Naive thymus-derived CD4-positive, alpha-beta T cell (primary cell): ENCODE measurements at regions not wholly inside any gene's neighbourhood (a gene's known extent, or its start where the extent isn't known, plus 50 kb on each side); places are given as distances from the start of the nearest gene placed in this dataset.

Experiments
- ATAC-seq: fragments of 150-1000 bp; cut with Tn5 transposase; 2 replicates; pipeline ENCODE4 v1.10.0; 2021; ENCODE audit warnings: mild to moderate bottlenecking, moderate library complexity
- CTCF ChIA-PET: fragments of 350-600 bp; sonication (Branson Sonifier 250); formaldehyde crosslinking; loops from one replicate; lab custom pipeline; 2021; ENCODE audit warnings: antibody characterized with exemption; lab: Charles Lee
- POLR2A ChIA-PET: fragments of 350-600 bp; sonication (Branson Sonifier 250); formaldehyde crosslinking; loops from one replicate; lab custom pipeline; 2021; ENCODE audit warnings: antibody characterized with exemption, inconsistent platforms; lab: Charles Lee
- DNase-seq, 9 donors: peaks; one replicate each; pipeline versions ENCODE4 v3.0.0 to v3.0.0-alpha.2; 2020 to 2022; ENCODE audit warnings: mixed read lengths in 1 of 9
- H3K27ac ChIP-seq: one replicate; pipeline ENCODE4 v1.7.0; 2013; ENCODE audit warnings: mild to moderate bottlenecking, low read depth, low read length, moderate library complexity
- H3K27me3 ChIP-seq, 2 donors: one replicate each; pipeline ENCODE4 v1.7.0; 2013; ENCODE audit warnings: low read length in 2 of 2, mild to moderate bottlenecking in 2 of 2, moderate library complexity in 2 of 2; ENCODE audit not compliant: control insufficient read depth in 2 of 2, insufficient read depth in 2 of 2
- H3K36me3 ChIP-seq, 3 experiments: 1 replicate in 2 of 3; 2 replicates in 1 of 3; pipeline ENCODE4 v1.7.0; 2013; ENCODE audit warnings: low read length in 3 of 3, mild to moderate bottlenecking in 3 of 3, moderate library complexity in 1 of 3; ENCODE audit not compliant: insufficient read depth in 3 of 3, control insufficient read depth in 2 of 3
- H3K4me1 ChIP-seq, 2 donors: one replicate each; pipeline ENCODE4 v1.7.0; 2013; ENCODE audit warnings: low read length in 2 of 2, mild to moderate bottlenecking in 2 of 2, moderate library complexity in 1 of 2; ENCODE audit not compliant: control insufficient read depth in 2 of 2, insufficient read depth in 2 of 2
- H3K4me3 ChIP-seq: 2 replicates; pipeline ENCODE4 v1.7.0; 2013; ENCODE audit warnings: mild to moderate bottlenecking, low read length
- H3K9me3 ChIP-seq, 3 experiments: 1 replicate in 2 of 3; 2 replicates in 1 of 3; pipeline ENCODE4 v1.7.0; 2013; ENCODE audit warnings: low read length in 3 of 3; ENCODE audit not compliant: control insufficient read depth in 2 of 3
- H3K27ac Mint-ChIP-seq, 9 donors: one replicate each; pipeline ENCODE4 v1.8.0; 2020 to 2022; ENCODE audit warnings: mixed read lengths in 9 of 9, mild to moderate bottlenecking in 8 of 9, moderate library complexity in 5 of 9, inconsistent platforms in 2 of 9
- H3K27me3 Mint-ChIP-seq, 5 donors: one replicate each; pipeline ENCODE4 v1.8.0; 2021 to 2022; ENCODE audit warnings: mixed read lengths in 5 of 5, mild to moderate bottlenecking in 1 of 5
- H3K36me3 Mint-ChIP-seq, 5 donors: one replicate each; pipeline ENCODE4 v1.8.0; 2020 to 2022; ENCODE audit warnings: mixed read lengths in 5 of 5, mild to moderate bottlenecking in 3 of 5, inconsistent platforms in 1 of 5
- H3K4me1 Mint-ChIP-seq, 7 donors: one replicate each; pipeline ENCODE4 v1.8.0; 2020 to 2022; ENCODE audit warnings: mixed read lengths in 7 of 7, mild to moderate bottlenecking in 3 of 7, inconsistent platforms in 1 of 7
- H3K4me3 Mint-ChIP-seq, 10 donors: one replicate each; pipeline ENCODE4 v1.8.0; 2020 to 2022; ENCODE audit warnings: mild to moderate bottlenecking in 10 of 10, mixed read lengths in 10 of 10, moderate library complexity in 6 of 10, inconsistent platforms in 2 of 10
- H3K9me3 Mint-ChIP-seq, 11 donors: one replicate each; pipeline ENCODE4 v1.8.0; 2020 to 2022; ENCODE audit warnings: mixed read lengths in 11 of 11, mild to moderate bottlenecking in 4 of 11, inconsistent platforms in 1 of 11, moderate library complexity in 1 of 11
- intact Hi-C, 2 donors: fragments of 100-400 bp; cut with micrococcal nuclease; formaldehyde crosslinking; loops; one replicate each; pipeline ENCODE4 v1.15.1; 2023

DNA sequence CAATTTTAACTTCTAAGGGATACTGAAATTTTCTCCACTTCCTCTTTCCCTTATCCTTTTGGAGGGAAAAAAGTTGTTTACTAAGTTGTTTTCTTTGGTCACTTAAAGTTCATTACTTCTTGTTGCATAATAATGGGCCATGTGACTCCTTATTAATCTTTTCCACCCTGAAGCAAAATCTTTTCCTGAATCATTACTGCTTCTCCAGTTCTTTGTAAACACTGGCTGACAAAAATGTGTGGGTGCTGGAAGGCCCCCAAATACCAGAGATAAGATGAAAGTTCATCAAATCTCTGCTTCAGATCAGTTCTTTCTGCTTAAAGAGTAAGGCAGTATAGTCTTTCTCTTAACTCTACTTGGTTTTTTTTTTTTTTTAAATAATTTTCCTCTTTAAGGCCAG is 108.9 kb upstream of the NHS start:
- Histone ChIP-seq H3K9me3 (no peaks in the 10 kb centered on the region), H3K4me1 (no peaks in the 10 kb centered on the region), H3K36me3 (no peaks in the 10 kb centered on the region), H3K27me3 (no peaks in the 10 kb centered on the region), H3K27ac (no peak overlapping the region), H3K4me3 (no peak overlapping the region)
- Mint-ChIP-seq H3K36me3 (peaks cover 0 to 5% (median 0%) of the 10 kb centered on the region in 5 donors), H3K27me3 (peaks cover 0 to 6% (median 0%) of the 10 kb centered on the region in 5 donors), H3K4me3 (no peak overlapping the region), H3K27ac (no peak overlapping the region), H3K4me1 (no peaks in the 10 kb centered on the region), H3K9me3 (peaks cover 0 to 24% (median 9%) of the 10 kb centered on the region in 11 donors)
- intact Hi-C loops: no loop called here
- ChIA-PET CTCF (no interaction called here), POLR2A (no interaction called here)
- ATAC-seq: no peak
- no peak for DNase-seq

DNA sequence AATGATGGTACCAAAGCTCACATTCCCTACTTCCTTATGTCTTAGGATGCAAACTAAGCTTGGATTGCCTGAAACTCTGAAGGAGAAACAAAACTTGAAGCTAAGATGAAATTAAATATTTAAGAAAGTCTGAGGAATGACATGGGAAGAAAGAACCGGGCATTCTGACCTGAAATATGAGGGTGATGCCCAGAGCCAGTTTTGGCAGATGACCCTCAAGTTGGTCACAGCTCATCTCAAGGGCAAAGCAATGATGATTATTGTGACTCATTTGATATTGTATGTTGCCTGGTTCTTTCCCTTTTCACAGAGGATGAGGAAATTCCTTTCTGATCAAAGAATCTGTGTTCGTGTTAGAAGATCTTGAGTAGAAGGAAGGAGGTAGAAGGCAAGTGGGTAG is 96.0 kb upstream of the NHS start:
- POLR2A ChIA-PET: no interaction called here
- Histone ChIP-seq H3K27me3 (no peaks in the 10 kb centered on the region), H3K4me3 (no peak overlapping the region), H3K4me1 (no peaks in the 10 kb centered on the region), H3K36me3 (no peaks in the 10 kb centered on the region), H3K9me3 (no peaks in the 10 kb centered on the region), H3K27ac (no peak overlapping the region)
- Mint-ChIP-seq H3K4me3 (no peak overlapping the region), H3K9me3 (peaks cover 0 to 9% (median 4%) of the 10 kb centered on the region in 11 donors), H3K4me1 (no peaks in the 10 kb centered on the region), H3K27me3 (peaks cover 0 to 9% (median 8%) of the 10 kb centered on the region in 5 donors), H3K27ac (no peak overlapping the region), H3K36me3 (peaks cover 0 to 3% (median 0%) of the 10 kb centered on the region in 5 donors)
- DNase-seq (no peak), ATAC-seq (no peak)
- intact Hi-C loops: no loop called here
- CTCF ChIA-PET: no interaction called here

DNA sequence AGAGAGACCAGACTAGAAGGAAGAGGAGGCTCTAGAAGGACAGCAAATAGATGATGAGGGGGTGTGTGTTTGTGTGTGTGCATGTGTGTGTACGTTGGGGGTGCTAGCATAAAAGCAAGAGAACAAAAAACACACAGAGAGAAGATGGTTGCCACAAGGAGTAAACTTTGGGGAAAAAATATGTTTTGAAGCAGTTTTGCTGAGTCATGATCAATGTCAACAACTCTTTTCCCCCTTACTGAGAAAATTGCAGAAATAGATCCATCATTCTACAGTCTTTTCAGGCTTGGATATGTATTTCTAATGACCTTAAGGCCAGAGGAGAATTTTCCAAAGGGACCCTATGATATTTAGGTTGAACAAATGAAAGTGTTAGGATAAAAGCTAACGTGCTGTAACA is 89.0 kb upstream of the NHS start:
- H3K9me3 Mint-ChIP-seq: peaks cover 0 to 10% (median 2%) of the 10 kb centered on the region in 11 donors
- H3K36me3 ChIP-seq: no peaks in the 10 kb centered on the region
- no peaks in the 10 kb centered on the region for H3K4me1 ChIP-seq
- peaks cover 0 to 14% (median 7%) of the 10 kb centered on the region in 5 donors for H3K27me3 Mint-ChIP-seq
- ATAC-seq (no peak), DNase-seq (no peak)
- no peak overlapping the region for H3K27ac ChIP-seq
- no peaks in the 10 kb centered on the region for H3K36me3 Mint-ChIP-seq
- no peak overlapping the region for H3K4me3 Mint-ChIP-seq
- H3K27me3 ChIP-seq: no peaks in the 10 kb centered on the region
- POLR2A ChIA-PET: no interaction called here
- intact Hi-C loops: no loop called here
- H3K9me3 ChIP-seq: no peaks in the 10 kb centered on the region
- CTCF ChIA-PET: no interaction called here
- H3K27ac Mint-ChIP-seq: no peak overlapping the region
- H3K4me3 ChIP-seq: no peak overlapping the region
- no peaks in the 10 kb centered on the region for H3K4me1 Mint-ChIP-seq

DNA sequence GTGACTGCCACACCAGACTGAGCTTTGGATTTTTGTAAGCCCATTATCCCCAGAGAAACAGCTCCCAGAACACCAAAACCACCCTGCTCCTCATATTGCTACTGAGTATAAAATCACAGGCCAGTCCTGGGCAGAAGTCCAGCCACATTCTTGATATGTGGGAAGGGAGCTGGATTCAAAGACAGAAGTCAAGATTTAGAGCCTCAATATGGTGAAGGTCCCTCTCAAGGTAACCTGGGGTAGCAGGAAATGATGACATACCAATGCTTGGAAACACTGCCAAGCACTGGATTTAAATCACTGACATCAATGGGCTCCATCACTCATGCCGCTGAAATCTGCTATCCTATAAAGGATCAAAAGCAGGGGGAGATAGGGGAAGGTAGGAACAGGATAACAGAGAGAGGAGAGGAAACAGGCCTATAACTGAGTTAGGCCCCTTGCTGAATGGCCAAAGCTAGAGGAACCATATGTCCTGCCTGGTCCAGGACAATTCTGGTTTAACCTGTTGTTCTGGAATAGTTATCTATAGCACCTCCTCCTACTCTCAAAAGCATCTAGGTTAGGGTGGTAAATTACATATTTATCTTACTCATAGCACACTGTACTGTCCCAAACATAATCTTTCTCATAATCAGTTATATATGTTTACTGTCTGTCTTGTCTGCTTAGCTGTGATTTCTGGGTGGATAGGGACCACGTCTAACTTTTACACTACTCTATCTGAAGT is 83.7 kb upstream of the NHS start:
- ATAC-seq: no peak
- Mint-ChIP-seq H3K27me3 (peaks cover 0 to 12% (median 8%) of the 10 kb centered on the region in 5 donors), H3K4me1 (no peaks in the 10 kb centered on the region), H3K9me3 (peaks cover 0 to 10% (median 2%) of the 10 kb centered on the region in 11 donors), H3K27ac (no peak overlapping the region), H3K36me3 (no peaks in the 10 kb centered on the region), H3K4me3 (no peak overlapping the region)
- H3K27me3 ChIP-seq: no peaks in the 10 kb centered on the region
- no peaks in the 10 kb centered on the region for H3K9me3 ChIP-seq
- intact Hi-C loops: no loop called here
- ChIA-PET CTCF (no interaction called here), POLR2A (no interaction called here)
- H3K4me3 ChIP-seq: no peak overlapping the region
- H3K4me1 ChIP-seq: no peaks in the 10 kb centered on the region
- no peak overlapping the region for H3K27ac ChIP-seq
- no peaks in the 10 kb centered on the region for H3K36me3 ChIP-seq
- DNase-seq: no peak

DNA sequence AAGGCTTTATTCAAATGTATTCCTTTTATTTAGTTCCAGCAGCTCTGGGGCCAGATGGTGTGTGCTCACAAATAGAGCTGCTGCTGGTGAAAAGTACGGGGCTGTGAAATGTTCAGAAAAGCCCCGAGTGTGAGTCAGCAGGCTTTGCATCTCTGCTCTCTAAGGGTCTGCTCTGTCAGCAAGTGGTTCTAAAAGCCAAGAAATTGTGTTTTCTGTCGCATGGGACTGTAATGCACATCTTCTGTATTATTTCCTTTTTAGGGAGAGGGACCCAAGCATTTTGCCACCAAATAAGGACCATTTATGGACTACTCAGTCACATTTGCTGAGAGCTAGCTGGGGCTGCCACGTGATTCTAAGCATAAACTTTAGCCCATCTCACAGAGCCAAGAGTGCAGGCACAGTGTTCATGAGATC is 82.9 kb upstream of the NHS start:
- Mint-ChIP-seq H3K27ac (no peak overlapping the region), H3K9me3 (peaks cover 0 to 10% (median 2%) of the 10 kb centered on the region in 11 donors), H3K4me1 (no peaks in the 10 kb centered on the region), H3K27me3 (peaks cover 0 to 11% (median 8%) of the 10 kb centered on the region in 5 donors), H3K36me3 (no peaks in the 10 kb centered on the region), H3K4me3 (no peak overlapping the region)
- ChIA-PET CTCF (no interaction called here), POLR2A (no interaction called here)
- ATAC-seq (no peak), DNase-seq (no peak)
- H3K4me1 ChIP-seq: no peaks in the 10 kb centered on the region
- no peaks in the 10 kb centered on the region for H3K36me3 ChIP-seq
- no peaks in the 10 kb centered on the region for H3K27me3 ChIP-seq
- no peaks in the 10 kb centered on the region for H3K9me3 ChIP-seq
- no peak overlapping the region for H3K27ac ChIP-seq
- intact Hi-C loops: no loop called here
- H3K4me3 ChIP-seq: no peak overlapping the region

DNA sequence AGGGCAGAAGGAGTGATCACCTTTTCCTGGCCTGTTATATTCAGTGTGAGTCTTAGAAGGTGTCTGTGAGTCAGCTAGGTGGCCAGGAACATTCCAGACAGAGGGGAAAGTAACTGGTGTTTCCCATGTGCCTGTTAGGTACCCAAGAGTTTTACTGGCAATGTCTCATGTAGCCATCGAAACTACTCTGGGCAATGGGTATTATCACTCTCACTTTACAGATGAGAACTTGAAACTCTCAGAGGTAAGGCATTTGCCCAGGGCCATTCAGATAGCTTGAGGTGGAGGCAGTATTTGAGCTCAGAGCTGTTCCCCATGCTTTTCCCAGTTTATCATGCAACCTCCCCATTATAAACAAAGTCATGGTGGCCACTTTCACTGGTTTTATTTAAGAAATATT is 80.4 kb upstream of the NHS start:
- CTCF ChIA-PET: interaction anchor here (0.7 kb wide), 1 partner anchor 177 kb away, joined by 4 read pairs; no protein-coding TSS in a partner anchor
- Histone ChIP-seq H3K27ac (no peak overlapping the region), H3K9me3 (no peaks in the 10 kb centered on the region), H3K4me1 (no peaks in the 10 kb centered on the region), H3K27me3 (no peaks in the 10 kb centered on the region), H3K36me3 (no peaks in the 10 kb centered on the region), H3K4me3 (no peak overlapping the region)
- POLR2A ChIA-PET: no interaction called here
- H3K9me3 Mint-ChIP-seq: peaks cover 0 to 16% (median 0%) of the 10 kb centered on the region in 11 donors
- no peaks in the 10 kb centered on the region for H3K36me3 Mint-ChIP-seq
- H3K27ac Mint-ChIP-seq: no peak overlapping the region
- no peak overlapping the region for H3K4me3 Mint-ChIP-seq
- no peaks in the 10 kb centered on the region for H3K4me1 Mint-ChIP-seq
- ATAC-seq: no peak
- peaks cover 0 to 10% (median 5%) of the 10 kb centered on the region in 5 donors for H3K27me3 Mint-ChIP-seq
- intact Hi-C loops: no loop called here
- DNase-seq: no peak

DNA sequence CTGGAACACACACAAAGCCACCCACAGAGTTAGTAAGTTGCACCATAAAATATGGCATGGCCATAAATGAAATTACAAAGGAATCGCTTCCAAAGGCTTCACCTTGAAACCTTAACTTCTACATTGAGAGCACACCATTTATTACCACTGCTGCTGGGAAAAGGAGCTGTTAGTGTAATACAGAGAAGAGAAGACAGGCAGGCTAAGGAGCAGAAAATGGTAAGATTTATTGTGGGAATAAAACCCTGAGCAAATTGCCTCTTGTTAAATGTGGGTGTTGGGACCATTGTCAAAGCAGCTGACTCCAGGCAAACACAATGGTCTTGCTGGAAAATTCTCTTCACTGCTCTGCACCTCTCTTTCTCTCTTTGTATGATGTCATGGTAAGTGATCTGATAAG is 79.2 kb upstream of the NHS start:
- ATAC-seq (no peak), DNase-seq (no peak)
- Mint-ChIP-seq H3K4me3 (no peak overlapping the region), H3K36me3 (no peaks in the 10 kb centered on the region), H3K4me1 (no peaks in the 10 kb centered on the region), H3K27me3 (peaks cover 0 to 7% (median 0%) of the 10 kb centered on the region in 5 donors), H3K27ac (no peak overlapping the region), H3K9me3 (peaks cover 0 to 12% (median 0%) of the 10 kb centered on the region in 11 donors)
- Histone ChIP-seq H3K4me3 (no peak overlapping the region), H3K4me1 (no peaks in the 10 kb centered on the region), H3K36me3 (no peaks in the 10 kb centered on the region), H3K9me3 (no peaks in the 10 kb centered on the region), H3K27me3 (no peaks in the 10 kb centered on the region), H3K27ac (no peak overlapping the region)
- ChIA-PET POLR2A (no interaction called here), CTCF (no interaction called here)
- intact Hi-C loops: no loop called here
